Suprapubic skin (tissue), 4 donors: ENCODE measurements at regions not wholly inside any gene's neighbourhood (a gene's known extent, or its start where the extent isn't known, plus 50 kb on each side); places are given as distances from the start of the nearest gene placed in this dataset.

Experiments
- CTCF ChIP-seq, 2 donors: fragments of 200-600 bp in 1 of 2; fragments of 450-650 bp in 1 of 2; sonication (generic) in 1 of 2; IDR thresholded peaks; one replicate each; pipeline ENCODE4 v1.5.1; 2016 to 2019; ENCODE audit warnings: antibody characterized with exemption in 2 of 2, mild to moderate bottlenecking in 1 of 2, moderate library complexity in 1 of 2
- POLR2A ChIP-seq, 2 donors: fragments of 450-650 bp; IDR thresholded peaks; one replicate each; pipeline ENCODE4 v1.6.1; 2017; ENCODE audit warnings: antibody characterized with exemption in 2 of 2, mild to moderate bottlenecking in 2 of 2, moderate library complexity in 2 of 2
- POLR2AphosphoS5 ChIP-seq, 3 donors: sonication (generic); formaldehyde crosslinking; IDR thresholded peaks; one replicate each; pipeline ENCODE4 v1.6.1; 2017; ENCODE audit warnings: antibody characterized with exemption in 3 of 3

GRCh38 chr1:228854907-228855306 lies 119.6 kb downstream of the RHOU start:
- no peak for TF ChIP-seq POLR2AphosphoS5 (IDR thresholded peaks at IDR 0.05)
- no peak for TF ChIP-seq CTCF (IDR thresholded peaks at IDR 0.05)
- no peak for TF ChIP-seq POLR2A (IDR thresholded peaks at IDR 0.05)
